Hepatocyte (in vitro differentiated cells): ENCODE measurements at regions not wholly inside any gene's neighbourhood (a gene's known extent, or its start where the extent isn't known, plus 50 kb on each side); places are given as distances from the start of the nearest gene placed in this dataset.

Source experiments
- CTCF ChIP-seq: fragments of 200-600 bp; sonication (generic); IDR thresholded peaks from 2 replicates; pipeline ENCODE4 v1.5.1; 2016; ENCODE audit warnings: antibody characterized with exemption, mild to moderate bottlenecking; ENCODE audit not compliant: poor library complexity
- EZH2 ChIP-seq: fragments of 200-600 bp; sonication (generic); IDR thresholded peaks from 2 replicates; pipeline ENCODE4 v1.6.1; 2016; ENCODE audit warnings: antibody characterized with exemption, mild to moderate bottlenecking, borderline replicate concordance

GRCh38 chr15:87123676-87124382 lies 1044.2 kb downstream of the AGBL1 start:
- TF ChIP-seq EZH2: no peak
- TF ChIP-seq CTCF: no peak
